Renal pelvis (tissue), 1 donor: ENCODE measurements at regions not wholly inside any gene's neighbourhood (a gene's known extent, or its start where the extent isn't known, plus 50 kb on each side); places are given as distances from the start of the nearest gene placed in this dataset.

ENCODE experiments used
- DNase-seq: peaks from one replicate; pipeline ENCODE4 v3.0.0-alpha.2; 2013

GRCh38 chr9:90394871-90395270 lies 247.8 kb downstream of the DIRAS2 start:
- no peak for DNase-seq

- DNase-seq: no peak
Measured at GRCh38 chr9:90400091-90400490, 242.5 kb downstream of the DIRAS2 start.

GRCh38 chr9:90408659-90409058 lies 234.0 kb downstream of the DIRAS2 start:
- no peak for DNase-seq

GRCh38 chr9:90419221-90419851 lies 223.3 kb downstream of the DIRAS2 start:
- no peak for DNase-seq

- no peak for DNase-seq
Measured at GRCh38 chr9:90420211-90420610, 222.4 kb downstream of the DIRAS2 start.

- DNase-seq: no peak
Measured at GRCh38 chr9:90420768-90421513, 221.7 kb downstream of the DIRAS2 start.

- no peak for DNase-seq
Measured at GRCh38 chr9:90421786-90422185, 220.8 kb downstream of the DIRAS2 start.

GRCh38 chr9:90423661-90424193 lies 218.9 kb downstream of the DIRAS2 start:
- no peak for DNase-seq

- DNase-seq: no peak
Measured at GRCh38 chr9:90428517-90428916, 214.1 kb downstream of the DIRAS2 start.

- DNase-seq: no peak
Measured at GRCh38 chr9:90432951-90433350, 209.7 kb downstream of the DIRAS2 start.

- peak; percentile 79 for DNase-seq
Measured at GRCh38 chr9:90433398-90433941, 209.2 kb downstream of the DIRAS2 start.

- no peak for DNase-seq
Measured at GRCh38 chr9:90441814-90442213, 200.8 kb downstream of the DIRAS2 start.

- DNase-seq: no peak
Measured at GRCh38 chr9:90442723-90443122, 199.9 kb downstream of the DIRAS2 start.

GRCh38 chr9:90444609-90445204 lies 197.9 kb downstream of the DIRAS2 start:
- no peak for DNase-seq

GRCh38 chr9:90445391-90445790 lies 197.2 kb downstream of the DIRAS2 start:
- no peak for DNase-seq

GRCh38 chr9:90446200-90446948 lies 196.2 kb downstream of the DIRAS2 start:
- no peak for DNase-seq

- no peak for DNase-seq
Measured at GRCh38 chr9:90447773-90448172, 194.9 kb downstream of the DIRAS2 start.

- no peak for DNase-seq
Measured at GRCh38 chr9:90449213-90449925, 193.3 kb downstream of the DIRAS2 start.

- no peak for DNase-seq
Measured at GRCh38 chr9:90451804-90452203, 190.8 kb downstream of the DIRAS2 start.

- no peak for DNase-seq
Measured at GRCh38 chr9:90455316-90455715, 187.3 kb downstream of the DIRAS2 start.
